T follicular helper cell (primary cell): ENCODE measurements at regions not wholly inside any gene's neighbourhood (a gene's known extent, or its start where the extent isn't known, plus 50 kb on each side); places are given as distances from the start of the nearest gene placed in this dataset.
A peak's percentile ranks its signal among the peaks of the same experiment; 100 is the strongest.
"Not testable (repeated sequence)": the region's sequence is repeated elsewhere in the genome, so short reads cannot be mapped to it uniquely, and the experiment has no call there.

Experiments used
- DNase-seq: peaks from one replicate; pipeline ENCODE4 v3.0.0-alpha.2; 2020; ENCODE audit warnings: low read depth

DNA sequence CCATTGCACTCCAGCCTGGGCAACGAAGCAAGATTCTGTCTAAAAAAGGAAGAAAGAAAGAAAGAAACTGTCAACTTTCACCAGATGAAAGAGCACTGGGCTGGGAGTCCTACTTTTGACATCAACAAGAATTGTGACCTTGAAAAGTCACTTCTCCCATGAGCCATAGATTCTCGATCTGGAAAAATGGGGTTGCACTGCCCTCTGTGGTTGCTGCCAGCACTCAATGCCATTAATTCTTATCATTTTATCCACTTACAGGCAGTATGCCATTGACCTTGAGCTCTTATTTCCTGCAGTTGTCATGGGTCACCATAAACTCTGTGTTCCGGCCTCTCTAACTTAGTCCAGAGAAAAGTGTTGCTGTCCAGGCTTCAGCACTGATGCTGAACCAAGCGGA, 137.2 kb downstream of the NOC3L start:
- no peak for DNase-seq

- DNase-seq: no peak
These were observed 132.5 kb downstream of the NOC3L start for GRCh38 chr10:94230134-94230785.

DNA sequence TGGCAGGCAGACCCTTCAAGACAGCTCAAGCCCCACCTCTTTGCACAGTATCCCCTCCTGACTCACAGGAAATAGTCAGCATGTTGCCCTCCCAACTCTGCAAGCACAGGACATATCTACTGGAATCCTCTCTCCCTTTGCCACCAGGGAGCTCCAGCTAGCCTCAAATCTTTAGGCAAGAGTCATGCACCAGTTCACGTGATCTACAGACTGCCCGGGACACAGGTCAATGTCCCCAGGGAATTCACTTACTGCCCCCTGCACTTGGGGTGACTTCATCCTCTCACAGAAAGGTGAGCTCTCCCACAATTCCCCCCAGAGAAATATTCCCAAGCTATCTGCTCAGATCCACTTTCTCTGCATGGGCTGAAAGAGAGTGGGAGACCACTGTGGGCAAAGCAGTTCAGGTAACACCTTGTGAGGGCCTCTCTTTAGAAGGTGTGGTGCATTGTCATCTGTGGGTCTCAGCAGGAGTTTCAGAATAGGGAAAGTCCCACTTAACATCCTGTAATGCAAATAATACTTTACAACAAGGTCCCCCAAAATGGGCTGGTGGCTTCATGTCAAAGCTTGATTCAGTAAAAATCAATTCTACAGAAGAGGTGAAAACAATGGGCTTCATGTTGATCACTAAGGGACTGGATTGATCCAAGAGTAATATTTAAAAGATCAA, 129.9 kb downstream of the NOC3L start:
- DNase-seq: no peak

- no peak for DNase-seq
These were observed 127.3 kb downstream of the NOC3L start for GRCh38 chr10:94235461-94235860.

DNA sequence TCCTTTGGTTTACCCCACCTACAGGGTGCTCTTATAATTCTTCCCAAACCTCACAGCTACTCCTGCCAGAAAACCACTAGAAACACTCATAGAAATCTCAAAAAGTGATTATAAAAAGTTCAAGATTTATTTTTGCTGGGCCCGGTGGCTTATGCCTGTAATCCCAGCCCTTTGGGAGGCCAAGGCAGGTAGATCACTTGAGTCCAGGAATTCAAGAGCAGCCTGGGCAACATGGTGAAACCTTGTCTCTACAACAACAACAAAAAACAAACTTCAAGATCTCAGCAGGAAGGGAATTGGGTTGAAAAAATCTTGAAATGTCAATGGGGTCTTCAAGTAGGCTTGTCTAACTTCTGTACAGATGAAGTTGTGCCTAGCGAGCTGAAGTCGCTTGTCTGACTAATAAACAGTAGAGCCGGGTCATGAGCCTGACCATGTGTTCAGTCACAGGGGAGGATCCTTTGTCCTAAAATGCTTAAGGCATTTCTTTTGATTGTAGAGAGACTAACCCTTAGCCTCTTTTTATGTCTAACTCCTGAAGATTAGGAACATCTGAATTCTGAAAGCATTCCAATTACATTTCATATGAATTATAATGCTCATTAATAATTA, 124.6 kb downstream of the NOC3L start:
- no peak for DNase-seq

- DNase-seq: no peak
These were observed 123.0 kb downstream of the NOC3L start for GRCh38 chr10:94239696-94240095.

GRCh38 chr10:94240491-94240890, 122.2 kb downstream of the NOC3L start:
- no peak for DNase-seq

- DNase-seq: no peak
These were observed 121.8 kb downstream of the NOC3L start for GRCh38 chr10:94240901-94241300.

- DNase-seq: no peak
These were observed 111.6 kb downstream of the NOC3L start for GRCh38 chr10:94251098-94251497.

- no peak for DNase-seq
These were observed 111.2 kb downstream of the NOC3L start for GRCh38 chr10:94251568-94251967.

DNA sequence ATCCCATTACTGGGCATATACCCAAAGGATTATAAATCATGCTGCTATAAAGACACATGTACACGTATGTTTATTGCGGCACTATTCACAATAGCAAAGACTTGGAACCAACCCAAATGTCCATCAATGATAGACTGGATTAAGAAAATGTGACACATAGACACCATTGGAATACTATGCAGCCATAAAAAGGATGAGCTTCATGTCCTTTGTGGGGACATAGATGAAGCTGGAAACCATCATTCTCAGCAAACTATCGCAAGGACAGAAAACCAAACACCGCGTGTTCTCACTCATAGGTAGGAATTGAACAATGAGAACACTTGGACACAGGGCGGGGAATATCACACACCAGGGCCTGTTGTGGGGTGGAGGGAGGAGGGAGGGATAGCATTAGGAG, 105.3 kb downstream of the NOC3L start:
- not testable (repeated sequence) for DNase-seq

DNA sequence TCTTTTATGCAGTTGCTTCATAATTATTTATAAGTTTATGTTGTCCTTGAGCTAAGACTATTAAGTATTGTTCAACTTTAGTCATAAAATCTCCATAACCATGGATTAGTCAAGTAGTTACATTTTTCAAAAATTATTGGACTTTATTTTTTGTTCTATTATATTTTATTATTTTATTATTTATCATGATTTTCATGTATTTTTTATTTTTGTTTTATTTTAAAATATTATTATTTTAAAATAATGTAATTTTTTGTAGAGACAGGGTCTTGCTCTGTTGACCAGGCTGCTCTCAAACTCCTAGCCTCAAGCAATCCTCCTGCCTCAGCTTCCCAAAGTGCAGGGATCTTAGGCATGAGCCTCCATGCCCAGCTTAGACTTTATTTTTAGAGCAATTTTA, 102.3 kb downstream of the NOC3L start:
- DNase-seq: no peak

DNA sequence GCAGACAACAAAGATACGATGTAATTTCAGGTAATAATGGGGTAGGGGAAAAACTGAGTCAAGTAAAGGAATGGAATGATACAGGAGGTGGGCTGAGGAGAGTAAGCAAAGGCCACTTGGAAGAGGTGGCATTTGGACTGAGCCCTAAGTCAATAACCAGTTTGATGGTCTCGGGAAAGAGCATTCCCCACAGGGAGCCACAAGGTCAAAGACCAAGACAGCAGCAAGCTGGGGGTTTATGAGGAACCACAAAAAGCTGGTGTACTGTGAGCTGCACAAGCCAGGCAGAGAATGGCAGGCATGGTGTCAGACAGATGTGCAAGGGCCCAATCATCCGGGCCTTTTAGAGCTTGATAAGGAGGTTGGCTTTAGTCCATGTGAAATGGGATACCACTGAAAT, 98.7 kb downstream of the NOC3L start:
- DNase-seq: no peak

DNA sequence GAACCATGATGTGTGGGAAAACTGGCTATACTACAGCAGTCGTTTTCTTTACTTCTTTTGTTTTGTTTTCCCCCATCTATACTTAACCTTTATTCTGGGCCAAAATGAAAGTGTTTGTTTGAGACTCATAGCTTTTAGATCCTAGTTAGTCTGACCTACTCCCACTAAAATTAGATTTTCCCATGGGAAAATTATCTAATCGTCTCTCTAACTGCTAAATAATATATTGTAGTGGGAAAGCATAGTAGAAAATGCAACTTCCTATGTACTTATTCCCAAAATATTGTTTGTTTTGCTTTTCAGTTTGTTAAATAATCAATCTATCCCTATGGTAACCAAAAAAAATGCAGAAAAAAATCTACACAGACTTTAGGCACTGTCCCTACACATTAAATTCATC, 96.6 kb downstream of the NOC3L start:
- DNase-seq: no peak

DNA sequence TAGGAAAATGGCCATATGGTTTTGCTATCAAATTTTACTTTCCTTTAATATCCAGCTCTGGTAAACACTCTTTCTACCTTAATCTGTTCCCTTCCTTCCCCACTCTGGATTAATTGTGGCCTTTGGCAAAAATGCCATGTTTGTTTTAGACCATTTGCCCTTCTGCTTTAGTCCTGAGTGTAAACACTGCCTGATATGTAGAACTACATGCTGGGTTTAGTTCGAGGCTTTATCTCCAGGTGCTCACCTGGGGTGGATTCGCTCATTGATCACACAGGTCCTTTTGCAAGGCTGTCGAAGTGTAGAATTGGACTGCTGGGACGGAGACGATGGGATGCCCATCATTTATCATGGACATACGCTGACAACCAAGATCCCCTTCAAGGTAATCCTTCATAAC, 94.1 kb downstream of the NOC3L start:
- DNase-seq: no peak

- no peak for DNase-seq
These were observed 88.5 kb downstream of the NOC3L start for GRCh38 chr10:94274142-94274787.

DNA sequence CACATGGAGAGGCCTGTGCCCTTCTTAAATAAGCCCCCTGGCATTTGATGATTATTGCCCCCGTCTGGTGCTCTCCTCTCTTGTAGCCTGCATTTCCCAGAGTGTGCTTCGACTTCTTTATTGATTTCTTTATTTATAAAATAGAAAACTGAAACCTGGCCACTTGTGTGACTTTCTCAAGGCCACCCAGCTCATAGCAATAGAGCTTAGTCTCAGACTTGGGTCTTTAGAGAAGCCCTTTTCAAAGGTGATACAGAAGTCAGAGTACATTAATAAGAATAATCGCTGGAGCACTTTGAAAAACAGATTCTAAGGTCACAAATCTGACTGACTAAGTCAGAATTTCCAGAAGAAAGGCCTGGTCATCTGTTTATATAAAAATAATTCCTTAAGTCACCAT, 86.6 kb downstream of the NOC3L start:
- DNase-seq: no peak

- no peak for DNase-seq
These were observed 85.3 kb downstream of the NOC3L start for GRCh38 chr10:94277450-94277849.

- DNase-seq: peak; percentile 26
These were observed 82.7 kb downstream of the NOC3L start for GRCh38 chr10:94279835-94280709.

GRCh38 chr10:94281654-94282053, 81.1 kb downstream of the NOC3L start:
- no peak for DNase-seq

GRCh38 chr10:94282369-94282768, 80.4 kb downstream of the NOC3L start:
- no peak for DNase-seq
